ENCODE measurements at regions not wholly inside any gene's neighbourhood (a gene's known extent, or its start where the extent isn't known, plus 50 kb on each side); places are given as distances from the start of the nearest gene placed in this dataset.

GRCh38 chr5:99865159-99865558, 670.0 kb upstream of the FAM174A start:
- Histone ChIP-seq H3K9ac (ENCODE audit: low read length) (no peak overlapping the region), H3K9me3 (ENCODE audit: control insufficient read depth in 1 of 2, insufficient read depth in 1 of 2, low read depth in 1 of 2, low read length in 2 of 2) (no peaks in the 10 kb centered on the region), H3K9me2 (ENCODE audit: insufficient read depth) (no peaks in the 10 kb centered on the region), H2AFZ (ENCODE audit: low read depth, low read length, poor library complexity, severe bottlenecking) (no peak overlapping the region), H3K79me2 (ENCODE audit: insufficient read depth, low read length) (no peaks in the 10 kb centered on the region), H3K36me3 (ENCODE audit: control insufficient read depth in 1 of 2, insufficient read depth in 2 of 2, low read length in 2 of 2) (no peaks in the 10 kb centered on the region), H4K20me1 (ENCODE audit: insufficient read depth) (no peaks in the 10 kb centered on the region), H3K27ac (ENCODE audit: low read depth, low read length) (no peak overlapping the region), H3K4me1 (ENCODE audit: control insufficient read depth in 1 of 2, insufficient read depth in 2 of 2, low read length in 2 of 2) (no peaks in the 10 kb centered on the region), H3K4me3 (replicated peaks in 1 of 2; ENCODE audit: low read depth in 1 of 2, low read length in 2 of 2) (no peak overlapping the region), H3K4me2 (ENCODE audit: low read length) (no peak overlapping the region), H3K27me3 (ENCODE audit: insufficient read depth, low read length) (0 out of 2 replicates have a peak, but pooled peaks cover 4% of the 10 kb centered on the region)
- POLR2A ChIA-PET, result no interaction called here
- DNase-seq (ENCODE audit: low read depth, low spot score), result no peak
- TF ChIP-seq RAD21 (IDR thresholded peaks at IDR 0.05; ENCODE audit: low read depth), result no peak
- TF ChIP-seq SRF (IDR thresholded peaks at IDR 0.05; ENCODE audit: low read depth), result no peak
- no peak for TF ChIP-seq ZBTB33 (IDR thresholded peaks at IDR 0.05; ENCODE audit: extremely low read depth, insufficient replicate concordance, low read length)
- TF ChIP-seq EGR1 (IDR thresholded peaks at IDR 0.05; ENCODE audit: low read depth), result no peak
- no peak for TF ChIP-seq ZNF274 (IDR thresholded peaks at IDR 0.05; ENCODE audit: low read depth, low read length)
- TF ChIP-seq SP1 (IDR thresholded peaks at IDR 0.05; ENCODE audit: low read depth), result no peak
- no peak for TF ChIP-seq JUND (IDR thresholded peaks at IDR 0.05)
- TF ChIP-seq TCF7L2 (IDR thresholded peaks at IDR 0.05; ENCODE audit: borderline replicate concordance, extremely low read depth, insufficient read depth, insufficient read length), result no peak
- TF ChIP-seq, protein P1, sequence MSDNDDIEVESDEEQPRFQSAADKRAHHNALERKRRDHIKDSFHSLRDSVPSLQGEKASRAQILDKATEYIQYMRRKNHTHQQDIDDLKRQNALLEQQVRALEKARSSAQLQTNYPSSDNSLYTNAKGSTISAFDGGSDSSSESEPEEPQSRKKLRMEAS (IDR thresholded peaks at IDR 0.05), result no peak
- TF ChIP-seq, protein P2, sequence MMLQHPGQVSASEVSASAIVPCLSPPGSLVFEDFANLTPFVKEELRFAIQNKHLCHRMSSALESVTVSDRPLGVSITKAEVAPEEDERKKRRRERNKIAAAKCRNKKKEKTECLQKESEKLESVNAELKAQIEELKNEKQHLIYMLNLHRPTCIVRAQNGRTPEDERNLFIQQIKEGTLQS (IDR thresholded peaks at IDR 0.05), result no peak
- TF ChIP-seq POLR2A (IDR thresholded peaks at IDR 0.05; ENCODE audit: borderline replicate concordance, extremely low read depth, insufficient read depth, insufficient read length), result no peak
- CTCF ChIA-PET, result no interaction called here
- ATAC-seq, result no peak
- BruUV-seq (replicated peaks), result no TSS peak
- intact Hi-C loops (cut with micrococcal nuclease), result no loop called here
- RAD21 ChIA-PET (ENCODE audit: low non-redundant PET in 1 of 2, low total read pairs in 2 of 2, uncharacterized antibody in 2 of 2, unreplicated experiment in 2 of 2), result no interaction called here
